CD4-positive, alpha-beta T cell treated with Interleukin-4 for 1 hour (primary cell): ENCODE measurements at regions not wholly inside any gene's neighbourhood (a gene's known extent, or its start where the extent isn't known, plus 50 kb on each side); places are given as distances from the start of the nearest gene placed in this dataset.

Experiments
- DNase-seq, 2 donors: peaks; one replicate each; pipeline ENCODE4 v3.0.0-alpha.2; 2020 to 2022

- no peak for DNase-seq
Measured at GRCh38 chr18:41532344-41533086, 422.5 kb upstream of the PIK3C3 start.

GRCh38 chr18:41530970-41531369 lies 424.1 kb upstream of the PIK3C3 start:
- no peak for DNase-seq

GRCh38 chr18:41529093-41529492 lies 425.9 kb upstream of the PIK3C3 start:
- no peak for DNase-seq

GRCh38 chr18:41526054-41526453 lies 429.0 kb upstream of the PIK3C3 start:
- DNase-seq: no peak

- no peak for DNase-seq
Measured at GRCh38 chr18:41524674-41525470, 430.2 kb upstream of the PIK3C3 start.

- DNase-seq: no peak
Measured at GRCh38 chr18:41517142-41517541, 437.9 kb upstream of the PIK3C3 start.

GRCh38 chr18:41513438-41513837 lies 441.6 kb upstream of the PIK3C3 start:
- DNase-seq: no peak

- DNase-seq: no peak
Measured at GRCh38 chr18:41504316-41504715, 450.7 kb upstream of the PIK3C3 start.

- DNase-seq: no peak
Measured at GRCh38 chr18:41501848-41502247, 453.2 kb upstream of the PIK3C3 start.

GRCh38 chr18:41499345-41499744 lies 455.7 kb upstream of the PIK3C3 start:
- DNase-seq: no peak

- DNase-seq: no peak
Measured at GRCh38 chr18:41490861-41491260, 464.2 kb upstream of the PIK3C3 start.

GRCh38 chr18:41486575-41486974 lies 468.5 kb upstream of the PIK3C3 start:
- no peak for DNase-seq

GRCh38 chr18:41484069-41484468 lies 471.0 kb upstream of the PIK3C3 start:
- no peak for DNase-seq

- no peak for DNase-seq
Measured at GRCh38 chr18:41482501-41482900, 472.5 kb upstream of the PIK3C3 start.

- no peak for DNase-seq
Measured at GRCh38 chr18:41466436-41467160, 488.4 kb upstream of the PIK3C3 start.

- no peak for DNase-seq
Measured at GRCh38 chr18:41465386-41465785, 489.6 kb upstream of the PIK3C3 start.

GRCh38 chr18:41464278-41464677 lies 490.8 kb upstream of the PIK3C3 start:
- DNase-seq: no peak

- DNase-seq: no peak
Measured at GRCh38 chr18:41462946-41463345, 492.1 kb upstream of the PIK3C3 start.

- DNase-seq: no peak
Measured at GRCh38 chr18:41461114-41461513, 493.9 kb upstream of the PIK3C3 start.

GRCh38 chr18:41459656-41460055 lies 495.4 kb upstream of the PIK3C3 start:
- DNase-seq: no peak

GRCh38 chr18:41458376-41458775 lies 496.7 kb upstream of the PIK3C3 start:
- no peak for DNase-seq

- no peak for DNase-seq
Measured at GRCh38 chr18:41457765-41458326, 497.2 kb upstream of the PIK3C3 start.

GRCh38 chr18:41456831-41457230 lies 498.2 kb upstream of the PIK3C3 start:
- DNase-seq: no peak
